GM19438 (cell line): ENCODE measurements at regions not wholly inside any gene's neighbourhood (a gene's known extent, or its start where the extent isn't known, plus 50 kb on each side); places are given as distances from the start of the nearest gene placed in this dataset.

Experiments used
- ATAC-seq: cut with Tn5 transposase; IDR thresholded peaks from one replicate; pipeline ENCODE4 v1.9.1; 2021; ENCODE audit warnings: low read depth; ENCODE audit not compliant: unreplicated experiment

- no peak for ATAC-seq
Measured at GRCh38 chr3:111244760-111245159, 173.1 kb downstream of the NECTIN3 start.

- ATAC-seq, result no peak
Measured at GRCh38 chr3:111246967-111247760, 175.5 kb downstream of the NECTIN3 start.

GRCh38 chr3:111248406-111248805, 176.8 kb downstream of the NECTIN3 start:
- no peak for ATAC-seq

GRCh38 chr3:111249421-111249820, 177.8 kb downstream of the NECTIN3 start:
- ATAC-seq, result no peak

- ATAC-seq, result peak; percentile 77
Measured at GRCh38 chr3:111252779-111253178, 181.2 kb downstream of the NECTIN3 start.

- no peak for ATAC-seq
Measured at GRCh38 chr3:111253733-111254132, 182.1 kb downstream of the NECTIN3 start.

GRCh38 chr3:111260878-111261277, 189.3 kb downstream of the NECTIN3 start:
- ATAC-seq, result no peak

GRCh38 chr3:111269777-111270176, 198.2 kb downstream of the NECTIN3 start:
- no peak for ATAC-seq

- ATAC-seq, result no peak
Measured at GRCh38 chr3:111277226-111277625, 205.6 kb downstream of the NECTIN3 start.

GRCh38 chr3:111278959-111279358, 207.3 kb downstream of the NECTIN3 start:
- ATAC-seq, result no peak

GRCh38 chr3:111282024-111282423, 210.4 kb downstream of the NECTIN3 start:
- no peak for ATAC-seq

- ATAC-seq, result no peak
Measured at GRCh38 chr3:111283165-111283564, 211.5 kb downstream of the NECTIN3 start.

GRCh38 chr3:111284503-111285183, 213.0 kb downstream of the NECTIN3 start:
- no peak for ATAC-seq

GRCh38 chr3:111285184-111285538, 213.5 kb downstream of the NECTIN3 start:
- ATAC-seq, result no peak

GRCh38 chr3:111285694-111286093, 214.1 kb downstream of the NECTIN3 start:
- no peak for ATAC-seq

- no peak for ATAC-seq
Measured at GRCh38 chr3:111286746-111287145, 215.1 kb downstream of the NECTIN3 start.

- no peak for ATAC-seq
Measured at GRCh38 chr3:111292117-111292516, 220.5 kb downstream of the NECTIN3 start.

- no peak for ATAC-seq
Measured at GRCh38 chr3:111299192-111299615, 227.6 kb downstream of the NECTIN3 start.

GRCh38 chr3:111301238-111301798, 229.7 kb downstream of the NECTIN3 start:
- ATAC-seq, result no peak

GRCh38 chr3:111302063-111302462, 230.4 kb downstream of the NECTIN3 start:
- no peak for ATAC-seq

- ATAC-seq, result no peak
Measured at GRCh38 chr3:111303760-111304159, 232.1 kb downstream of the NECTIN3 start.

GRCh38 chr3:111307676-111308075, 234.3 kb upstream of the CD96 start:
- no peak for ATAC-seq
